Activated naive CD8-positive, alpha-beta T cell treated with anti-CD3 and anti-CD28 coated beads for 36 hours (primary cell): ENCODE measurements at regions not wholly inside any gene's neighbourhood (a gene's known extent, or its start where the extent isn't known, plus 50 kb on each side); places are given as distances from the start of the nearest gene placed in this dataset.
A peak's percentile ranks its signal among the peaks of the same experiment; 100 is the strongest.

Experiments
- DNase-seq: peaks from one replicate; pipeline ENCODE4 v3.0.0; 2021
- H3K27ac Mint-ChIP-seq: one replicate; pipeline ENCODE4 v1.8.0; 2022; ENCODE audit warnings: mild to moderate bottlenecking, moderate library complexity, mixed read lengths
- H3K27me3 Mint-ChIP-seq: one replicate; pipeline ENCODE4 v1.8.0; 2022; ENCODE audit warnings: mild to moderate bottlenecking, mixed read lengths
- H3K36me3 Mint-ChIP-seq: one replicate; pipeline ENCODE4 v1.8.0; 2021; ENCODE audit warnings: mild to moderate bottlenecking, mixed read lengths
- H3K4me1 Mint-ChIP-seq: one replicate; pipeline ENCODE4 v1.8.0; 2021; ENCODE audit warnings: mixed read lengths
- H3K4me3 Mint-ChIP-seq: one replicate; pipeline ENCODE4 v1.8.0; 2022; ENCODE audit warnings: mild to moderate bottlenecking, moderate library complexity, mixed read lengths
- H3K9me3 Mint-ChIP-seq: one replicate; pipeline ENCODE4 v1.8.0; 2022; ENCODE audit warnings: mixed read lengths

DNA sequence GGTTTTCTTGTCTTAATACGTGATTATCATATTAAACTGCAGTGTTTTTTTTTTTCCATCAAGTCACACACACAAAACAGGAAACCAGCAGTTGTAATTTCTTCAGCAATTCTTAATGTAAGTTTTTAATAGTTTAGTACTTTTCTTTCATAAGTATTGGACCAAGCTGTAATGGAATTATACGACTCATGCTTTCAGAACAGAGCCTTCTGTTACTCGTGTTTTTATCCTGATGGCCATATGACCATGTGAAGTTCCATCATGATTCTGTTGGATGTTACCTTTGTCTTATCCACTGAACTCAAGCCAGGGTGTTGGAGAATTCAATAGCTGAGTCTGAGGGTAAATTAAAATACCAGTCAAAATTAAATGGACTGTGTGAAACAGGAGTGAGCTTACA lies 72.0 kb upstream of the S1PR1 start:
- H3K4me3 Mint-ChIP-seq: no peak overlapping the region
- H3K27me3 Mint-ChIP-seq: no peaks in the 10 kb centered on the region
- peaks cover 15% of the 10 kb centered on the region for H3K36me3 Mint-ChIP-seq

DNA sequence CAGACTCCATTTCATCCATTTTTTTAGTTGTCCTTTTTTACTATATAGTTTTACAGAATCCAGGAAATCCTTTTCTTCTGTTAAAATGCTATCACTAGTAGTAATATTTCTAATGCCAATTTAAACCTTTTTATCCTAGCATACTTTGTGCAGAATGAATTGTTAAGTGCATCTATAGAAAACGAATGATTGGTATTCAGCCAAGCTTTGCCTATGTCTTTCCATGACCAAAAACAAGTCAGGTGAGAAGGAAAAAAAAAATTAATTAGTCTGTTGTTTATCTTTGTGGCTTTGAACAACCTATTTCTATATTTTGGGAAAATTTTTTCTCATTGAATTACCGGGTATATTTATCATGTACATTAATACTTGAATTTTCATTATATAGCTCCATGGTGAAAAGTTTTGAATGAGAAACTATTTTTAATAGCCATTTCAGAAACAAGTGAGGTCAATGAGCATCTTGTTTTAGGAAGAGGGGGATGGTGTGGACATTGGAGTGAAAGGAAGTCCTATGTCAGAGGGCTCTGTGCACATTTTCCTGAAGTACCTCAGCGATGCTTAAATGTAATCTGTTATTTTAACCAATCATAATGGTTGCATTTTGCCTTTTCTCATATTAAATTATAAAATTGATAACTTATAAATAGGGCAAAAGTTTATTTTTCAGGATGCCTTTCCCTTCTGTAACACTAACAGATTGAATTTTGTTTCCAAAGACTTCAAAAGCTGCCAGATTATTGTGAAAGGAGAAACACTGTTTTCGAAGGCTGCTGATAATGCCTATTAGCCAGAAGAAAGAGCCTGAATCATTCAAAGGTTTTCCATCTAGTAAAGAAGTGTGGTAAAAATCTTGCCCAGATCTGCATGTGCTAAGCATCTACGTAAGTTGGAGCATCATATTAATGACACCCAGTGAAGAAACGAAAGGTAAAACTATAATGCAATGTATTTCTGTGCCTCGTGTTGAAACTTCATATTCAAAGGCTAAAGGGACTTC lies 73.8 kb upstream of the S1PR1 start:
- peaks cover 15% of the 10 kb centered on the region for H3K9me3 Mint-ChIP-seq
- peaks cover 31% of the 10 kb centered on the region for H3K4me1 Mint-ChIP-seq
- no peaks in the 10 kb centered on the region for H3K27me3 Mint-ChIP-seq
- H3K4me3 Mint-ChIP-seq: no peak overlapping the region
- peaks cover 15% of the 10 kb centered on the region for H3K36me3 Mint-ChIP-seq
- H3K27ac Mint-ChIP-seq: no peak overlapping the region
- DNase-seq: no peak

More for the DNA sequence above, 72.0 kb upstream of the S1PR1 start:
- H3K4me1 Mint-ChIP-seq: peaks cover 37% of the 10 kb centered on the region
- peaks cover 15% of the 10 kb centered on the region for H3K9me3 Mint-ChIP-seq
- peak overlapping the region; percentile 13 for H3K27ac Mint-ChIP-seq
- DNase-seq: no peak

DNA sequence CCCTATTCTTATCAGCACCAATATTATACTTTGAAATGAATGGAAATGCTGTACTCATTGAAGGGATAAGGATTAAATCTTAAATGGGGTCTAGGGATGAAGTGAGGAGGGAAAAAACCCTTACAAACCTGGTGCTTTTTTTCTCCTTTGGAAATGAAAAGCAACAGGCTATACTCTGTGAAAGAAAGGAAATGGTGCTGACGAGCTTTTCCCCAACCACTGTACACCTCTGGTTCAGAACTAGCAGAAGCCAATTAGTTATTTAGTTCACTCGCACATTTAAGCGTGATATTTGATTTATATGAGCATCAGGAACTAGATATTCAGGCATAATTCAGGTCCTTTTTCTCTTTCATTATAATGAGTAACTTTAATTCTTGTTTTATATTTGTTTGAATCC lies 74.5 kb upstream of the S1PR1 start:
- Mint-ChIP-seq H3K4me1 (peaks cover 25% of the 10 kb centered on the region), H3K27ac (no peak overlapping the region), H3K27me3 (no peaks in the 10 kb centered on the region), H3K9me3 (peaks cover 11% of the 10 kb centered on the region), H3K36me3 (peaks cover 10% of the 10 kb centered on the region), H3K4me3 (no peak overlapping the region)
- DNase-seq: no peak

DNA sequence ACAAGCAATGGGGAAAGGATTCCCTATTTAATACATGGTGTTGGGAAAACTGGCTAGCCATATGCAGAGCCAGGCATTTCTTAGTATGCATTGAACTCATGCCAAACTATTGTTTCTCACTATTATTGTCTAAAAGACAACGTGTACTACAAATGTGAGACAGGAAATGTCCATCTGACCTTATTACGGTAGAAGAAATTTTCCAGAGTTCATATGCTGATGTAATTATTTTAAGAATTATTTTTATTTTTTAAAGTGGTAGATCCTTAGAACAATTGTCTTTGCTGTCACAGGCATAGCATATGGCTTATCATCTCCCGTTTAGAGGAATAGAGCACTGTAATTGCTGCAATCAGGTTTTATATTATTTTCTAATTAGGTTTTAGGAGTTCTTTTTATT lies 75.2 kb upstream of the S1PR1 start:
- no peak for DNase-seq
- H3K9me3 Mint-ChIP-seq: peaks cover 9% of the 10 kb centered on the region
- peaks cover 8% of the 10 kb centered on the region for H3K36me3 Mint-ChIP-seq
- H3K27me3 Mint-ChIP-seq: no peaks in the 10 kb centered on the region
- no peak overlapping the region for H3K27ac Mint-ChIP-seq
- H3K4me1 Mint-ChIP-seq: peaks cover 20% of the 10 kb centered on the region
- H3K4me3 Mint-ChIP-seq: no peak overlapping the region

DNA sequence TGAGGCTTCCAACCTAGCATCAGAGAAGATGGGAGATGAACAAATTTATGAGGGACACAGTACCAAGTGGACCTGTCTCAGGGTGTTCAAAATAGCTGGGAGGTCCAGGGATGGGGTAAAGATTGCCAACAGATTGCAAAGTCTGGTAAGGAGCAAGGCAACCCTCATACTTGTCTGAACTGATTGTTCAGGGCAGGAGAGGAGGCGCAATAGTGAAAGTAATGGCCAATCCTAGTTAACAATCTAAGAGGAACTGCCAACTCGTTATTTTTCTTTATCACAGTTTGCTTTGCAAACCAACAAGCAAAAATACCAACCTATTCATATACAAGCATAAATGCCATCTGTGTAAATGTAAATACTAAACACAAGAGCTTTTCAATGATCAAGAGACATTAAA lies 78.4 kb upstream of the S1PR1 start:
- H3K9me3 Mint-ChIP-seq: peaks cover 9% of the 10 kb centered on the region
- H3K4me3 Mint-ChIP-seq: no peak overlapping the region
- no peaks in the 10 kb centered on the region for H3K27me3 Mint-ChIP-seq
- H3K27ac Mint-ChIP-seq: no peak overlapping the region
- peaks cover 16% of the 10 kb centered on the region for H3K4me1 Mint-ChIP-seq
- DNase-seq: no peak
- H3K36me3 Mint-ChIP-seq: peaks cover 4% of the 10 kb centered on the region

DNA sequence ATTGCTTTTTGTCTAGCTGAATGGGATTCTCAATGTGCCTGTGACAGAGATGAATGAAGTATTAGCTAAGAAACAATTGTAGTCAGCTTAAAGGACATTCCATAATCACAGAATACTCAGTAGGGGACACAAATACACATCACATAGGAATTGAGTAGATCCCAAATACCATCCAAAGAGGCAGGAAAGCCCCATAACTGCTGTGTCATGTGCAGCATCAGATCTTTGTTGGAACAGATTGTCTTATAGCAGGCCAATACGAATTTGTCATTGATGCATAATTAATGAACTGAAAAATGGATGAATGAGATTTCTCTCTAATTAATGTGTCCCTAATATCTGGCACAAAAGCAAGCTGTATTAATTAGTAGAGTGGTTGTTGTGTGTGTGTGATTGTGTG lies 82.3 kb upstream of the S1PR1 start:
- no peaks in the 10 kb centered on the region for H3K36me3 Mint-ChIP-seq
- H3K4me1 Mint-ChIP-seq: peaks cover 34% of the 10 kb centered on the region
- no peak for DNase-seq
- H3K9me3 Mint-ChIP-seq: no peaks in the 10 kb centered on the region
- H3K27ac Mint-ChIP-seq: no peak overlapping the region
- H3K4me3 Mint-ChIP-seq: no peak overlapping the region
- H3K27me3 Mint-ChIP-seq: no peaks in the 10 kb centered on the region

DNA sequence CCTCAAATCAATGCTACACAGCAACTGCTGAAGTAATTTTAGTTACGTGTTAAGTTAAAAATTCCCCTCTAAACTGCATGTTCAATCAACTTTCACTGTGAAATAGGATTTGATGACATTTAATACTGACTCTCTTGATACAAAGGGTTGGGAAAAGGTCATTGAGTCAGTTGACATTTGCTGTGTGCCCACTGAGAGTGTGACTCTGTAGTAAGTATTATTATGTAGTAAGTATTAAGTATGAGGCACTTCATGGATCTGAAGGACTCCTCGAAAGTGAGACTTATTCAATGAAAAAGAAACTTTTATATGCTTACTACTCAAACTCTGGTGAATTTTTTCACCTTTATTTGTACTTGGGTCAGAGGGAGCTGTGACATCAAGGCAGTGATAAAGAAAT lies 83.1 kb upstream of the S1PR1 start:
- peaks cover 40% of the 10 kb centered on the region for H3K4me1 Mint-ChIP-seq
- peak; percentile 17 for DNase-seq
- H3K27ac Mint-ChIP-seq: peak overlapping the region; percentile 82
- H3K36me3 Mint-ChIP-seq: no peaks in the 10 kb centered on the region
- H3K4me3 Mint-ChIP-seq: peak overlapping the region; percentile 30
- no peaks in the 10 kb centered on the region for H3K27me3 Mint-ChIP-seq
- H3K9me3 Mint-ChIP-seq: no peaks in the 10 kb centered on the region

DNA sequence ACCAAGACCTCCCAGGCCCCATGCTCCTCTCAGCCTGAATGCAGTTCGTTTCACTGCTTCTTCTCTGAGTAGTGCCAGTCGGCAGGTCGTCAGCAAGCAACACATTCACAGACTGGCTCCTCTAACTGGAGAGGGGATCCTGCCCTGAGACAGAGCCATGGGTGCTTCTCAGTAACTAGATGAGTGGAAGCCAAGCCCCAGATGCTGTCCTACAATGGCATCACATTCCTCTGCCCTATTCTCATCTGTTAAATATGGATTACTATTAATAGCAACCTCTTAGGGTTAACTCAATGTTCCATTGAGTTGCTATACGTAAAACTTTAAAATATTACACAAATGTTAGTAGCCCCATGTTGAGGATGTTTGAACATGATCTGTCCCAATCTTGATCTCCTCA lies 84.2 kb upstream of the S1PR1 start:
- Mint-ChIP-seq H3K9me3 (no peaks in the 10 kb centered on the region), H3K27me3 (no peaks in the 10 kb centered on the region), H3K36me3 (no peaks in the 10 kb centered on the region), H3K27ac (no peak overlapping the region), H3K4me3 (no peak overlapping the region), H3K4me1 (peaks cover 42% of the 10 kb centered on the region)
- no peak for DNase-seq

DNA sequence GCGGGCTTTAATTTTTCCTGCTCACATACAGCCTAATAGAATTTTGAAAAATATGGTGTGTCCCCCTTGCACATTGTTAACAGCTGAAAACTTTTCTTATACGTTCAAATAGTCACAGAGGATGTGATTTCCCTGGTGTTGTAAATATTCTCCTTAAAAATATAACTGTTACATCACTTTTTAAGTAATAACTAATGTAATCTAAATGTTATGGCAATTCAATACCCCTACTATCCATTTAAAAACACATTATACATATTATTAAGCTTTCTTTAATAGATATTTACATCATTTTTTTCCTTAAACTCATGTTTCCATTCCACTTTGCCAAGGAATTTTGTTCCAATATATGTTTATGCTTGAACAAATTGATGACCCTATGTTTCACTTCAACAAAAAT lies 85.5 kb upstream of the S1PR1 start:
- no peak for DNase-seq
- no peaks in the 10 kb centered on the region for H3K27me3 Mint-ChIP-seq
- no peaks in the 10 kb centered on the region for H3K9me3 Mint-ChIP-seq
- no peaks in the 10 kb centered on the region for H3K36me3 Mint-ChIP-seq
- peaks cover 43% of the 10 kb centered on the region for H3K4me1 Mint-ChIP-seq
- H3K27ac Mint-ChIP-seq: no peak overlapping the region
- H3K4me3 Mint-ChIP-seq: no peak overlapping the region

DNA sequence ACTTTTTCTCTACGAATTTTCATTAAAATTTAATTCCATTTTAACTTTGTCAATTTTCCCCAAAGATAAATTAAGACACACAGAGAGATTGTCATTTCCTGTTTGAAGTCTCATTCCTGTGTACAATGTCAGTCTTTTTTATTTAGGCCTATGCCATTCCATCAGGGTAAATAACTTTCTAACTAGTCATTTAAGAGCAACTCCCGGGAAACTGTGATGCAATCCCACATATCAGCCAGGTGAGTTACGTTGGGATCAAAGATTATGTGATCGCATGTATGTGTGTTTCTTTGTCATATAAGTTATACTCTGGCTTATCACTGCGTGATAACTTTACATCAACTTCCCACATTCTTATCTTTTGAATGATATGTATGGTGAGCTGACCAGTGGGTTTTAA lies 86.1 kb upstream of the S1PR1 start:
- H3K36me3 Mint-ChIP-seq: no peaks in the 10 kb centered on the region
- no peaks in the 10 kb centered on the region for H3K9me3 Mint-ChIP-seq
- peaks cover 43% of the 10 kb centered on the region for H3K4me1 Mint-ChIP-seq
- DNase-seq: no peak
- no peak overlapping the region for H3K27ac Mint-ChIP-seq
- H3K27me3 Mint-ChIP-seq: no peaks in the 10 kb centered on the region
- H3K4me3 Mint-ChIP-seq: no peak overlapping the region

DNA sequence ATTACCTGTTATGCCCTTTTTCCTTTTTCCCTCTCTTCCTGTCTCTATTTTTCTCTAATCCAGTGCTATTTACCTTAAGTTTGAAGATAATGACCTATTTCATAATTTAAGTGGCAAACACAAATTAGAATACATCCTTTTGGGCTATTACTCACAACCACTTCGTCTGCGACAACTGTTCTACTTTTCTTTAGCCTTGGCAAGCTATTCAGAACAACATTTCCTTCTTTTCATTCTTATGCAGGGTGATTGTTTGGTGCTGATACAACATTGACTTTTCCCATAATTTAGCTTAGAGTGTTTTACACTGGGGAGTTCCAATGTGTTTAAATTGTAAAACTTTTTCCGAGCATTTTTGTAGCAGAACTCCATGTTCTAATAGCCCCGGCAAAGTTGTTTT lies 86.6 kb upstream of the S1PR1 start:
- H3K9me3 Mint-ChIP-seq: no peaks in the 10 kb centered on the region
- H3K4me3 Mint-ChIP-seq: no peak overlapping the region
- no peak overlapping the region for H3K27ac Mint-ChIP-seq
- no peak for DNase-seq
- no peaks in the 10 kb centered on the region for H3K36me3 Mint-ChIP-seq
- H3K27me3 Mint-ChIP-seq: no peaks in the 10 kb centered on the region
- peaks cover 44% of the 10 kb centered on the region for H3K4me1 Mint-ChIP-seq

DNA sequence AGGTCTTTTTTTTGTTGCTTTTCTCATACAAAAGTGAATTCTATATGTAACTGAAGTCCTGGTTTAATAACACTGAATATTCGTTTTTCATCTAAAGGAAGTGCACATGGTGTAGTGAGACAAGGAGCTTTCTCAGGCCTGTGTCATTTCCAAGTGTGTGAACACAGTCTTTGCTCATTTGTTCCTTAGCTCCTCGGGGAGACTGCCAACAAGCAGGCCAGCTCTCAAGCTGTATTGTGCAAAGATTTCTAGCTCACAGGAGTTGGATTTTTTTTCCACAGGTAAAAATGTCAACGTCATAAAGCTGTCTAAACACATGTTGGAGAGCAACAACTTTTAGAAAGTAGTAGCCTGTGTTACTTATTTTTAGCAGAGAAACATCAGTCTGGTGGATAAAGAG lies 87.8 kb upstream of the S1PR1 start:
- H3K27me3 Mint-ChIP-seq: no peaks in the 10 kb centered on the region
- H3K4me3 Mint-ChIP-seq: no peak overlapping the region
- no peaks in the 10 kb centered on the region for H3K36me3 Mint-ChIP-seq
- H3K4me1 Mint-ChIP-seq: peaks cover 40% of the 10 kb centered on the region
- no peak for DNase-seq
- no peak overlapping the region for H3K27ac Mint-ChIP-seq
- H3K9me3 Mint-ChIP-seq: no peaks in the 10 kb centered on the region

DNA sequence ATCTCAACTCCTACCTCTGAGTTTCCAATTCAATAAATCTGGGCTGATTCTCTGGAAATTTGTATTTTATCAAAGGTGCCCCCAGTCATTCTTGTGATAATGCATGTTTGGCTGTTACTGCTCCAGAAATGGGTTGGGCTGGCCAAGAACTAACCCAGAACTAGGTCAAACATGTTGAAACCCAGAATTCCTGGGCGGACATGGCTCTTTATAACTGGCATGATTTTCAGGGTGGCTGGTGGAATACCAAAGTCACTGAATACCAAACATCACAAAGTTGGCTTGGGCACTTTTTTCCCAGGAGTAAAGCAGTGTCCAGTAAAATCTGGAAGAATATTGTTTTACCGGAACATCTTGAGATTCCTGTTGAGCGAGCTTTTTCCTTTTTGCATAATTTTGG lies 89.4 kb upstream of the S1PR1 start:
- Mint-ChIP-seq H3K27me3 (no peaks in the 10 kb centered on the region), H3K4me1 (peaks cover 28% of the 10 kb centered on the region), H3K4me3 (no peak overlapping the region), H3K27ac (no peak overlapping the region), H3K9me3 (peaks cover 1% of the 10 kb centered on the region), H3K36me3 (peaks cover 1% of the 10 kb centered on the region)
- DNase-seq: no peak

DNA sequence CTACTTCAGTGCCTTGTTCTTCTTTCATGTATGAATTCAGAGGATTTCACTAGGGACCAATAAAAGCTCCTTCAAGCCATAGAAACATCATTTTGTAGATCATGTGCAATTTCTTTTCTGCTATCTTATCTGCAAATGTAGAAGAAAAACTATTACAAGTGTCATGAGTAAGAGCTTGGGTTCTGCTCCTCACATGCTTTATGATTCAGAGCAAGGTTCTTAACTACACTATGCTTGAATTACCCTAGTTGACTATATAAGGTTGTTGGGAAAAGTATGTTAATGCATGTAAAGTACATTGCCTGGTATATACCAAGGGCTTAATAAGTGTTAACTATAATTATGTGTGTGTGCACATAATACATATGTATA lies 91.4 kb upstream of the S1PR1 start:
- DNase-seq: no peak
- no peak overlapping the region for H3K4me3 Mint-ChIP-seq
- H3K4me1 Mint-ChIP-seq: peaks cover 23% of the 10 kb centered on the region
- no peaks in the 10 kb centered on the region for H3K27me3 Mint-ChIP-seq
- no peak overlapping the region for H3K27ac Mint-ChIP-seq
- peaks cover 1% of the 10 kb centered on the region for H3K9me3 Mint-ChIP-seq
- H3K36me3 Mint-ChIP-seq: peaks cover 1% of the 10 kb centered on the region

DNA sequence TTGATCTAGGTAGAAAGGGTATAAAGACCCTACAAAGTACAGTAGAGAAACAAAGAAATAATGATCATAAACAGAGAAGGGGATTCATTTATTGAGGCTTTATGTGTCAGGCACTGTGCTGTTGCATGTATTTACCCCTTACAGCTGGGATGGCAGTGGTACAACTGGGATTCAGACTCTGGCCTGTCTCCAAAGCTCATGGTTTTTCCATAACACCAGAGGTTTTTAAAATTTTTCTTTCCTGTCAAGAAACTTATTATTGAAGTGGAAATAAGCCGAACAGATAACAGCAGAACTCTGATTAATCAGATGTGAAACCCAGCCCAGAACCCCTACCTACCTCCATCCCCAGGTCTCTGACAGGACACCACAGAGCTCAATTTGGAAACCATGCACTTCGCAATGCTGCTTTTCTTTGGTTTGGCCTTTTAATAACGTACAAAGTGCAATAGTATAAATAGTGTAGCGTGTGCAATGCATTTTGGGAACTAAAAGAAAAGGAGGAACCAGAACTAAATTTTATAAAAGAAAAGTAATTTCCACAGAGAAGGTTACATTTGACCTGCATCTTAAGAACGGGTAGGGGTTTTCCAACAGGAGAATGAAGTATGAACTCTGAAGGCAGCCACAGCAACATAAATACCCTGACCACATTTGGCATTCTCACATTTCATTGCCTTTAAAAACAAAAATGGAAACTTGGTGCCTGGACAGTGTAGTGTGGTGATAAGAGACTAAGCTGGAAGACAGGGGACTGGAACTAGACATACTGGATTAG lies 92.0 kb upstream of the S1PR1 start:
- peaks cover 1% of the 10 kb centered on the region for H3K9me3 Mint-ChIP-seq
- H3K27me3 Mint-ChIP-seq: no peaks in the 10 kb centered on the region
- H3K4me1 Mint-ChIP-seq: peaks cover 23% of the 10 kb centered on the region
- no peak overlapping the region for H3K27ac Mint-ChIP-seq
- peaks cover 1% of the 10 kb centered on the region for H3K36me3 Mint-ChIP-seq
- no peak for DNase-seq
- no peak overlapping the region for H3K4me3 Mint-ChIP-seq
